ENCODE measurements at regions not wholly inside any gene's neighbourhood (a gene's known extent, or its start where the extent isn't known, plus 50 kb on each side); places are given as distances from the start of the nearest gene placed in this dataset.

- Histone ChIP-seq H3K4me1 (ENCODE audit: control insufficient read depth in 1 of 2, extremely low read depth in 1 of 2, insufficient read depth in 2 of 2, low read length in 2 of 2) (no peaks in the 10 kb centered on the region), H3K4me3 (ENCODE audit: control insufficient read depth in 1 of 2, extremely low read depth in 1 of 2, low read length in 1 of 2) (no peak overlapping the region), H3K36me3 (ENCODE audit: control insufficient read depth in 2 of 2, extremely low read depth in 1 of 2, insufficient read depth in 1 of 2, low read length in 1 of 2) (no peaks in the 10 kb centered on the region), H3K9me3 (no peaks in the 10 kb centered on the region), H3K27me3 (replicated peaks in 1 of 2; ENCODE audit: control insufficient read depth in 2 of 2, extremely low read depth in 1 of 2, insufficient read depth in 2 of 2, low read length in 1 of 2) (no peaks in the 10 kb centered on the region), H3K27ac (ENCODE audit: low read length) (no peak overlapping the region)
- ChIA-PET POLR2A (interaction anchor here in 1 of 2 donors (0.5 kb wide), 1 partner anchor 60 kb away, joined by 3 read pairs; no protein-coding TSS in a partner anchor), CTCF (no interaction called here)
- H3K4me3 Mint-ChIP-seq = no peak overlapping the region
- H3K27ac Mint-ChIP-seq = no peak overlapping the region
- DNase-seq (no peak), ATAC-seq (replicated peaks in 1 of 4) (no peak)
- H3K9me3 Mint-ChIP-seq = no peaks in the 10 kb centered on the region
- no peaks in the 10 kb centered on the region for H3K36me3 Mint-ChIP-seq
- no peaks in the 10 kb centered on the region for H3K4me1 Mint-ChIP-seq
- WGBS (ENCODE audit: insufficient coverage) = 57% methylated on average over 1 of the region's 2 CpGs
- H3K27me3 Mint-ChIP-seq = peaks cover 0 to 4% of the 10 kb centered on the region in 2 donors
These were observed 171.6 kb downstream of the MBD2 start for GRCh38 chr18:54052732-54053429.

DNA sequence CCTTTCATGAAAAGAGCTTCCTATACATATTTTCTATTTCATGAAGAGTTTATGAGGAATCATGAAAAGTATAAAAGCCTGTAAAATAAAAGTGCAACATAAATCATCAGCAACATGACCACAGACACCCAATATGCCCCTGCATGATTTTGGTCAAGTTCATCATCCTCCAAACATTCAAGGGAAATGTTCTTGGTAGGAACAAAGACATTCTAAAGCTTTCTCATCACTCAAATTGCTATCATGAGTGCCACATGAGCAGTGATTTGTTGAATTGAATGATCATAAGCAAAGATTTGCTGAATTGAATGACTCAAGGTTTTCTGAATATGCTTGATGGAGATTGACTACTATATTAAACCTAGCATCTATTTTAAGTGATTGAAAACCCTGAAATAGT, 172.2 kb downstream of the MBD2 start:
- no peak overlapping the region for H3K4me3 Mint-ChIP-seq
- H3K36me3 ChIP-seq (ENCODE audit: control insufficient read depth in 2 of 2, extremely low read depth in 1 of 2, insufficient read depth in 1 of 2, low read length in 1 of 2) = no peaks in the 10 kb centered on the region
- DNase-seq (no peak), ATAC-seq (replicated peaks in 1 of 4) (no peak)
- no peak overlapping the region for H3K27ac ChIP-seq (ENCODE audit: low read length)
- ChIA-PET POLR2A (no interaction called here), CTCF (no interaction called here)
- peaks cover 0 to 4% of the 10 kb centered on the region in 2 donors for H3K27me3 Mint-ChIP-seq
- H3K9me3 ChIP-seq = no peaks in the 10 kb centered on the region
- no peaks in the 10 kb centered on the region for H3K27me3 ChIP-seq (replicated peaks in 1 of 2; ENCODE audit: control insufficient read depth in 2 of 2, extremely low read depth in 1 of 2, insufficient read depth in 2 of 2, low read length in 1 of 2)
- no peak overlapping the region for H3K4me3 ChIP-seq (ENCODE audit: control insufficient read depth in 1 of 2, extremely low read depth in 1 of 2, low read length in 1 of 2)
- H3K4me1 ChIP-seq (ENCODE audit: control insufficient read depth in 1 of 2, extremely low read depth in 1 of 2, insufficient read depth in 2 of 2, low read length in 2 of 2) = no peaks in the 10 kb centered on the region
- H3K27ac Mint-ChIP-seq = no peak overlapping the region
- no peaks in the 10 kb centered on the region for H3K4me1 Mint-ChIP-seq
- H3K9me3 Mint-ChIP-seq = no peaks in the 10 kb centered on the region
- no peaks in the 10 kb centered on the region for H3K36me3 Mint-ChIP-seq

DNA sequence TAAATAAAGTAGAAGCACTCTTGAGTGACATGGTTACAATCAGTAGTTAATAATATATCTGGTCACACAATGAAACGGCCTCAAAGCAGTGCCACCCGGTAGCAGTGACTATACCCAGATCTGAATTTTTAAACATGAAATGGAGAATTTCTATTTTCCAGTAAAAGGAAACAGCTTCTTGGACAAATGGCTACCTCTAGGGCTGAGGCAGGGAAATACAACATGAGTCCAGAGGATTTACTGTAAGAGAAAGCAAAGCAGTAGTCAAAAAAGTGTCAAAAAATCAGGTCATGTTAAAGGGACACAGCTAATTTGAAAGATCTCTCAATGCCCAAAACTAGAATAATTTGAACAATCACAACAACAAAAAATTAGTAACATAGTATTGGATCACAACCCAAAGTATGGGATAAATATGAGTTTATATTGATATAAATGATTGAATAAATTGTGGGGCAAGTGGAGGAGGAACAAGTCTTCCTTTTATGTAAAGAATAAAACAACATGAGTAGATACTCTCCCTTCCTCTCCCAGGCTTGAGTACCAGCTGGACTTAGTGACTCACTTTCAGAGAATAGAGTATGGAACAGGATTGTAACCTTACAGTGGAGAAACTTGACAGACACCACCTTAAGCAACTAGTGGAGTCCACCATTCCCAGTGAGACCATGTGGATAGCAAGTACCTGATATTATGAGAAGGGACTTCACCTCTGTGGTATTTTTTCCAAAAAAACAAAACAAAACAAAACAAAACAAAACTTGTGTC, 180.8 kb downstream of the MBD2 start:
- Mint-ChIP-seq H3K4me1 (no peaks in the 10 kb centered on the region), H3K4me3 (no peak overlapping the region), H3K9me3 (no peaks in the 10 kb centered on the region), H3K27ac (no peak overlapping the region), H3K27me3 (peaks cover 3 to 14% of the 10 kb centered on the region in 2 donors), H3K36me3 (no peaks in the 10 kb centered on the region)
- Histone ChIP-seq H3K4me1 (ENCODE audit: control insufficient read depth in 1 of 2, extremely low read depth in 1 of 2, insufficient read depth in 2 of 2, low read length in 2 of 2) (no peaks in the 10 kb centered on the region), H3K36me3 (ENCODE audit: control insufficient read depth in 2 of 2, extremely low read depth in 1 of 2, insufficient read depth in 1 of 2, low read length in 1 of 2) (no peaks in the 10 kb centered on the region), H3K27me3 (replicated peaks in 1 of 2; ENCODE audit: control insufficient read depth in 2 of 2, extremely low read depth in 1 of 2, insufficient read depth in 2 of 2, low read length in 1 of 2) (peaks cover 0 to 6% of the 10 kb centered on the region in 2 experiments), H3K27ac (ENCODE audit: low read length) (no peak overlapping the region), H3K9me3 (no peaks in the 10 kb centered on the region), H3K4me3 (ENCODE audit: control insufficient read depth in 1 of 2, extremely low read depth in 1 of 2, low read length in 1 of 2) (no peak overlapping the region)
- no peak for DNase-seq
- ChIA-PET CTCF (no interaction called here), POLR2A (no interaction called here)
- 80% methylated on average over 1 of the region's 2 CpGs for WGBS (ENCODE audit: insufficient coverage)
- no peak for ATAC-seq (replicated peaks in 1 of 4)

DNA sequence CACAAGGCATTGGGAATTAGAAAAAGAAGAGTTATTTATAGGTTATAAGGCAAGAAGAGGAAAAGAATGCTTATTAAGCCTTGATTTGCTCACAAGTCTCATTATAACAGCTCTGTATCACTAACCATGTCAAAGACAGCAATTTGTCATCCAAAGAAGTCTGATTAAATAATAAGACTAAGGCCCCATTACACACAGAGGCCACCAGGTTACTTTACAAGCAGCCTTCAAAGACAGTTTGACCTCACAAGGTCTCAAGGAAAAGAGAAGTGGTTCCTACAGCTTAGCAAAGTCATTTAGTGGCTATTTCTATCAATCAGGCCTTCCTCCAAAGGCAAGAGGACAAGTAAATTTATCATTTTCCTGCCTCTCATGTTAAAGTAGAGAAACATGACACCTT, 188.5 kb downstream of the MBD2 start:
- Mint-ChIP-seq H3K9me3 (no peaks in the 10 kb centered on the region), H3K4me1 (no peaks in the 10 kb centered on the region), H3K27me3 (peaks cover 0 to 10% of the 10 kb centered on the region in 2 donors), H3K4me3 (no peak overlapping the region), H3K36me3 (no peaks in the 10 kb centered on the region), H3K27ac (no peak overlapping the region)
- Histone ChIP-seq H3K4me3 (ENCODE audit: control insufficient read depth in 1 of 2, extremely low read depth in 1 of 2, low read length in 1 of 2) (no peak overlapping the region), H3K4me1 (ENCODE audit: control insufficient read depth in 1 of 2, extremely low read depth in 1 of 2, insufficient read depth in 2 of 2, low read length in 2 of 2) (no peaks in the 10 kb centered on the region), H3K27ac (ENCODE audit: low read length) (no peak overlapping the region), H3K36me3 (ENCODE audit: control insufficient read depth in 2 of 2, extremely low read depth in 1 of 2, insufficient read depth in 1 of 2, low read length in 1 of 2) (no peaks in the 10 kb centered on the region), H3K9me3 (no peaks in the 10 kb centered on the region), H3K27me3 (replicated peaks in 1 of 2; ENCODE audit: control insufficient read depth in 2 of 2, extremely low read depth in 1 of 2, insufficient read depth in 2 of 2, low read length in 1 of 2) (no peaks in the 10 kb centered on the region)
- DNase-seq = no peak
- ATAC-seq (replicated peaks in 1 of 4) = no peak
- POLR2A ChIA-PET = no interaction called here
- CTCF ChIA-PET = no interaction called here

DNA sequence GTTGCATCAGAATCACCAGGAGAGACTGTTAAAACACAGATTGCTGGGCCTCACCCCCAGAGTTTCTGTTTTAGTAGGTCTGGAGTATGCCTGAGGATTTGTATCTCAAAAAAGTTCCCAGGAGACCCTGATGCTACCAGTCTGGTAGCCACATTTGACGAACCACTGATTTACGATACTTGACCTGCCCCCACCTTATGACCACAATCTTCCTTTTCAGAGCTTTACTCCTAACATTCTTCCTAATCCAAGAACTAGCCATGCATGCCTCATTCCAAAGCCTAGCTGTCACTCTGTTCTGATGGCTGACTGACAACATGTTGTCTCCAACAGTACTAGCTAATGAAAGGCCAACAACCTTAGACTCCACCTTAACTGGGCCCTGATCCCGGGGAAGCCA, 191.4 kb downstream of the MBD2 start:
- Mint-ChIP-seq H3K27me3 (peaks cover 0 to 7% of the 10 kb centered on the region in 2 donors), H3K27ac (no peak overlapping the region), H3K36me3 (no peaks in the 10 kb centered on the region), H3K9me3 (no peaks in the 10 kb centered on the region), H3K4me3 (no peak overlapping the region), H3K4me1 (no peaks in the 10 kb centered on the region)
- 82% methylated on average over 3 of the region's 3 CpGs for WGBS (ENCODE audit: insufficient coverage)
- POLR2A ChIA-PET = no interaction called here
- ATAC-seq (replicated peaks in 1 of 4) (no peak), DNase-seq (no peak)
- no peak overlapping the region for H3K4me3 ChIP-seq (ENCODE audit: control insufficient read depth in 1 of 2, extremely low read depth in 1 of 2, low read length in 1 of 2)
- H3K27me3 ChIP-seq (replicated peaks in 1 of 2; ENCODE audit: control insufficient read depth in 2 of 2, extremely low read depth in 1 of 2, insufficient read depth in 2 of 2, low read length in 1 of 2) = no peaks in the 10 kb centered on the region
- CTCF ChIA-PET = no interaction called here
- H3K9me3 ChIP-seq = no peaks in the 10 kb centered on the region
- H3K36me3 ChIP-seq (ENCODE audit: control insufficient read depth in 2 of 2, extremely low read depth in 1 of 2, insufficient read depth in 1 of 2, low read length in 1 of 2) = no peaks in the 10 kb centered on the region
- no peaks in the 10 kb centered on the region for H3K4me1 ChIP-seq (ENCODE audit: control insufficient read depth in 1 of 2, extremely low read depth in 1 of 2, insufficient read depth in 2 of 2, low read length in 2 of 2)
- H3K27ac ChIP-seq (ENCODE audit: low read length) = no peak overlapping the region

DNA sequence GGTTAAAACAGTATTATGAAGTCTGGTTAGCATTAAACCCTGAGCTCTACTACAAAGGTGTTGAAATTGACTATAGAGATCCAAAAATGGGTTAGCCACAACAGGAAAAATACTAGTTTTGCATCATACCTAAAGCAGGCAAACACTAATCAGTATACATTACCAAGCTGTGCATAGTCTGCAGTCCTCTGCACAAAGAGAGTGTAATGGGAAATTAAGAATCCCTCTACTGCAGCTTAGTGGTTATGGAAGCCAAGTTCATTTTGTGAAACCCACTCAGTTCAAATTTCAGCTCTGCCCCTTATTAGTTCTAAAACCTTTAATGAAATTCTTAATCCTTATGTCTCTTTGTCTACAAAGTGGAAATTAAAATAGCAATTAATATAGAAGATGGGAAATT, 192.1 kb downstream of the MBD2 start:
- ATAC-seq (replicated peaks in 1 of 4) (no peak), DNase-seq (no peak)
- H3K4me1 ChIP-seq (ENCODE audit: control insufficient read depth in 1 of 2, extremely low read depth in 1 of 2, insufficient read depth in 2 of 2, low read length in 2 of 2) = no peaks in the 10 kb centered on the region
- no peaks in the 10 kb centered on the region for H3K36me3 ChIP-seq (ENCODE audit: control insufficient read depth in 2 of 2, extremely low read depth in 1 of 2, insufficient read depth in 1 of 2, low read length in 1 of 2)
- H3K4me3 Mint-ChIP-seq = no peak overlapping the region
- H3K36me3 Mint-ChIP-seq = no peaks in the 10 kb centered on the region
- ChIA-PET POLR2A (no interaction called here), CTCF (no interaction called here)
- H3K27ac ChIP-seq (ENCODE audit: low read length) = no peak overlapping the region
- no peak overlapping the region for H3K4me3 ChIP-seq (ENCODE audit: control insufficient read depth in 1 of 2, extremely low read depth in 1 of 2, low read length in 1 of 2)
- H3K9me3 ChIP-seq = no peaks in the 10 kb centered on the region
- H3K27me3 Mint-ChIP-seq = peaks cover 0 to 3% of the 10 kb centered on the region in 2 donors
- no peaks in the 10 kb centered on the region for H3K9me3 Mint-ChIP-seq
- no peaks in the 10 kb centered on the region for H3K4me1 Mint-ChIP-seq
- H3K27me3 ChIP-seq (replicated peaks in 1 of 2; ENCODE audit: control insufficient read depth in 2 of 2, extremely low read depth in 1 of 2, insufficient read depth in 2 of 2, low read length in 1 of 2) = no peaks in the 10 kb centered on the region
- no peak overlapping the region for H3K27ac Mint-ChIP-seq

All from T-cell (primary cell).